Uterus (tissue), 3 donors: ENCODE measurements at regions not wholly inside any gene's neighbourhood (a gene's known extent, or its start where the extent isn't known, plus 50 kb on each side); places are given as distances from the start of the nearest gene placed in this dataset.

Experiments used
- DNase-seq, 2 donors: peaks; one replicate each; pipeline ENCODE4 v3.0.0-alpha.2; 2019 to 2020
- H3K27ac ChIP-seq, 2 donors: fragments of 200-600 bp; sonication (generic); 1 replicate in 1 of 2; 2 replicates in 1 of 2; pipeline ENCODE4 v1.5.1; 2016 to 2018
- H3K27me3 ChIP-seq, 2 donors: fragments of 200-600 bp; sonication (generic); one replicate each; pipeline ENCODE4 v1.5.1; 2018 to 2019; ENCODE audit warnings: control low read depth in 1 of 2
- H3K36me3 ChIP-seq, 2 donors: fragments of 200-600 bp; sonication (generic); one replicate each; pipeline ENCODE4 v1.5.1; 2019; ENCODE audit warnings: control low read depth in 1 of 2
- H3K4me1 ChIP-seq, 2 donors: fragments of 200-600 bp; sonication (generic); one replicate each; pipeline ENCODE4 v1.5.1; 2018 to 2019; ENCODE audit warnings: control low read depth in 1 of 2
- H3K4me3 ChIP-seq, 2 donors: fragments of 200-600 bp; sonication (generic); 1 replicate in 1 of 2; 2 replicates in 1 of 2; pipeline ENCODE4 v1.5.1; 2018 to 2019; ENCODE audit warnings: mild to moderate bottlenecking in 1 of 2
- H3K9me3 ChIP-seq, 2 donors: fragments of 200-600 bp; sonication (generic); one replicate each; pipeline ENCODE4 v1.5.1; 2019; ENCODE audit warnings: control low read depth in 1 of 2
- CTCF ChIP-seq, 4 experiments: fragments of 200-600 bp in 2 of 4; fragments of 450-650 bp in 2 of 4; sonication (generic) in 2 of 4; IDR thresholded peaks; one replicate each; pipeline ENCODE4 v1.5.1; 2016 to 2019; ENCODE audit warnings: antibody characterized with exemption in 4 of 4, mild to moderate bottlenecking in 2 of 4, moderate library complexity in 1 of 4
- POLR2A ChIP-seq, 2 donors: fragments of 450-650 bp; IDR thresholded peaks; one replicate each; pipeline ENCODE4 v1.6.1; 2016; ENCODE audit warnings: antibody characterized with exemption in 2 of 2, mild to moderate bottlenecking in 1 of 2, moderate library complexity in 1 of 2
- intact Hi-C: fragments of 100-400 bp; cut with DNase I; formaldehyde crosslinking; loops from one replicate; pipeline ENCODE4 v1.15.1; 2023; ENCODE audit warnings: low total_unique reads
- donor health status: DM: yes; HTN: yes; CAD: no.

GRCh38 chr2:234843411-234843810 is 108.4 kb upstream of the SH3BP4 start:
- intact Hi-C loops: no loop called here
- Histone ChIP-seq H3K4me1 (no peaks in the 10 kb centered on the region), H3K9me3 (no peaks in the 10 kb centered on the region), H3K27ac (no peak overlapping the region), H3K36me3 (no peaks in the 10 kb centered on the region), H3K4me3 (no peak overlapping the region), H3K27me3 (no peaks in the 10 kb centered on the region)
- TF ChIP-seq POLR2A (IDR thresholded peaks at IDR 0.05) (no peak), CTCF (IDR thresholded peaks at IDR 0.05) (no peak)
- DNase-seq: no peak

- intact Hi-C loops: no loop called here
- no peaks in the 10 kb centered on the region for H3K9me3 ChIP-seq
- DNase-seq: no peak
- H3K4me3 ChIP-seq: no peak overlapping the region
- TF ChIP-seq CTCF (IDR thresholded peaks at IDR 0.05) (no peak), POLR2A (IDR thresholded peaks at IDR 0.05) (no peak)
- no peaks in the 10 kb centered on the region for H3K4me1 ChIP-seq
- no peak overlapping the region for H3K27ac ChIP-seq
- no peaks in the 10 kb centered on the region for H3K36me3 ChIP-seq
- no peaks in the 10 kb centered on the region for H3K27me3 ChIP-seq
These were observed 109.1 kb upstream of the SH3BP4 start for GRCh38 chr2:234842753-234843152.

- intact Hi-C loops: no loop called here
- no peak for TF ChIP-seq CTCF (IDR thresholded peaks at IDR 0.05)
- no peak for TF ChIP-seq POLR2A (IDR thresholded peaks at IDR 0.05)
- no peak overlapping the region for H3K27ac ChIP-seq
- DNase-seq: no peak
- H3K27me3 ChIP-seq: no peaks in the 10 kb centered on the region
- no peaks in the 10 kb centered on the region for H3K4me1 ChIP-seq
- no peaks in the 10 kb centered on the region for H3K36me3 ChIP-seq
- H3K4me3 ChIP-seq: no peak overlapping the region
- H3K9me3 ChIP-seq: no peaks in the 10 kb centered on the region
These were observed 110.3 kb upstream of the SH3BP4 start for GRCh38 chr2:234841321-234842015.

- H3K4me3 ChIP-seq: no peak overlapping the region
These were observed 111.5 kb upstream of the SH3BP4 start for GRCh38 chr2:234840336-234840735.

More at GRCh38 chr2:234840336-234840735, 111.5 kb upstream of the SH3BP4 start:
- H3K27me3 ChIP-seq: no peaks in the 10 kb centered on the region
- no peaks in the 10 kb centered on the region for H3K9me3 ChIP-seq
- peak; percentile 61 to 62 for DNase-seq
- H3K4me1 ChIP-seq: no peaks in the 10 kb centered on the region
- no peaks in the 10 kb centered on the region for H3K36me3 ChIP-seq
- intact Hi-C loops: no loop called here
- TF ChIP-seq CTCF (IDR thresholded peaks at IDR 0.05): no peak
- no peak for TF ChIP-seq POLR2A (IDR thresholded peaks at IDR 0.05)
- peak overlapping the region in 1 of 2 donors; percentile 36 for H3K27ac ChIP-seq
